ENCODE measurements at regions not wholly inside any gene's neighbourhood (a gene's known extent, or its start where the extent isn't known, plus 50 kb on each side); places are given as distances from the start of the nearest gene placed in this dataset.
"Not testable (repeated sequence)": the region's sequence is repeated elsewhere in the genome, so short reads cannot be mapped to it uniquely, and the experiment has no call there.

GRCh38 chr12:127501916-127502315 is 765.1 kb upstream of the TMEM132C start:
- no peak overlapping the region for H3K9ac ChIP-seq (ENCODE audit: insufficient read depth in 1 of 2, low read length in 2 of 2)
- WGBS, 2 donors: 67 to 71% methylated on average over 6 of the region's 6 CpGs
- ATAC-seq (ENCODE audit: insufficient read depth, low FRiP score): no peak

GRCh38 chr12:127503246-127503645 is 763.7 kb upstream of the TMEM132C start:
- Histone ChIP-seq H3K27ac (ENCODE audit: low read depth in 1 of 2, low read length in 1 of 2) (no peak overlapping the region), H3K9ac (ENCODE audit: insufficient read depth in 1 of 2, low read length in 2 of 2) (no peak overlapping the region), H3K27me3 (ENCODE audit: control insufficient read depth in 3 of 3, insufficient read depth in 3 of 3, low read length in 2 of 3) (no peaks in the 10 kb centered on the region), H3K9me3 (ENCODE audit: control insufficient read depth in 4 of 4, insufficient read depth in 3 of 4, low read length in 3 of 4) (peaks cover 0 to 8% (median 0%) of the 10 kb centered on the region in 4 donors), H3K4me1 (ENCODE audit: control insufficient read depth in 5 of 5, insufficient read depth in 5 of 5, low read length in 5 of 5) (no peaks in the 10 kb centered on the region), H3K36me3 (ENCODE audit: control insufficient read depth in 4 of 4, insufficient read depth in 4 of 4, low read length in 4 of 4) (no peaks in the 10 kb centered on the region), H3K4me3 (no peak overlapping the region)
- TF ChIP-seq, protein P1, sequence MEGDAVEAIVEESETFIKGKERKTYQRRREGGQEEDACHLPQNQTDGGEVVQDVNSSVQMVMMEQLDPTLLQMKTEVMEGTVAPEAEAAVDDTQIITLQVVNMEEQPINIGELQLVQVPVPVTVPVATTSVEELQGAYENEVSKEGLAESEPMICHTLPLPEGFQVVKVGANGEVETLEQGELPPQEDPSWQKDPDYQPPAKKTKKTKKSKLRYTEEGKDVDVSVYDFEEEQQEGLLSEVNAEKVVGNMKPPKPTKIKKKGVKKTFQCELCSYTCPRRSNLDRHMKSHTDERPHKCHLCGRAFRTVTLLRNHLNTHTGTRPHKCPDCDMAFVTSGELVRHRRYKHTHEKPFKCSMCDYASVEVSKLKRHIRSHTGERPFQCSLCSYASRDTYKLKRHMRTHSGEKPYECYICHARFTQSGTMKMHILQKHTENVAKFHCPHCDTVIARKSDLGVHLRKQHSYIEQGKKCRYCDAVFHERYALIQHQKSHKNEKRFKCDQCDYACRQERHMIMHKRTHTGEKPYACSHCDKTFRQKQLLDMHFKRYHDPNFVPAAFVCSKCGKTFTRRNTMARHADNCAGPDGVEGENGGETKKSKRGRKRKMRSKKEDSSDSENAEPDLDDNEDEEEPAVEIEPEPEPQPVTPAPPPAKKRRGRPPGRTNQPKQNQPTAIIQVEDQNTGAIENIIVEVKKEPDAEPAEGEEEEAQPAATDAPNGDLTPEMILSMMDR (IDR thresholded peaks at IDR 0.05; ENCODE audit: control extremely low read depth, extremely low read depth): no peak
- ATAC-seq (ENCODE audit: insufficient read depth, low FRiP score) (no peak), DNase-seq (no peak)
- WGBS, 2 donors: 83 to 90% methylated on average over 7 of the region's 7 CpGs

More at GRCh38 chr12:127501916-127502315, 765.1 kb upstream of the TMEM132C start:
- Histone ChIP-seq H3K9me3 (ENCODE audit: control insufficient read depth in 4 of 4, insufficient read depth in 3 of 4, low read length in 3 of 4) (peaks cover 0 to 8% (median 0%) of the 10 kb centered on the region in 4 donors), H3K27ac (ENCODE audit: low read depth in 1 of 2, low read length in 1 of 2) (no peak overlapping the region), H3K27me3 (ENCODE audit: control insufficient read depth in 3 of 3, insufficient read depth in 3 of 3, low read length in 2 of 3) (no peaks in the 10 kb centered on the region), H3K4me3 (no peak overlapping the region), H3K36me3 (ENCODE audit: control insufficient read depth in 4 of 4, insufficient read depth in 4 of 4, low read length in 4 of 4) (no peaks in the 10 kb centered on the region), H3K4me1 (ENCODE audit: control insufficient read depth in 5 of 5, insufficient read depth in 5 of 5, low read length in 5 of 5) (no peaks in the 10 kb centered on the region)
- TF ChIP-seq, protein P1 (IDR thresholded peaks at IDR 0.05; ENCODE audit: control extremely low read depth, extremely low read depth): no peak
- no peak for DNase-seq

DNA sequence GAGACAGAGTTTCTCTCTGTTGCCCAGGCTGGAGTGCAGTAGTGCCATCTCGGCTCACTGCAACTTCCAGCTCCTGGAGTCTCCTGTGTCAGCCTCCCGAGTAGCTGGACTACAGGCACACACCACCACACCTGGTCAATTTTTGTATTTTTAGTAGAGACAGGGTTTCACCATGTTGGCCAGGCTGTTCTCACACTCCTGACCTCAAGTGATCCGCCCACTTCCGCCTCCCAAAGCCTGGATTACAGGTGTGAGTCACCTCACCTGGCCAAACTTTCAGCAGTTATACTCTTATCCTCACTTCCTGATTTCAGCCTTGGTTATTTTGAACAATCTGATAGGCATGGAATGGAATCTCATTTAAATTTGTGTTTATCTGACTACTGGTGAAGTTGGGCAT is 763.0 kb upstream of the TMEM132C start:
- H3K4me3 ChIP-seq; H3K27me3 ChIP-seq (ENCODE audit: control insufficient read depth in 3 of 3, insufficient read depth in 3 of 3, low read length in 2 of 3); H3K36me3 ChIP-seq (ENCODE audit: control insufficient read depth in 4 of 4, insufficient read depth in 4 of 4, low read length in 4 of 4); H3K9me3 ChIP-seq (ENCODE audit: control insufficient read depth in 4 of 4, insufficient read depth in 3 of 4, low read length in 3 of 4); H3K4me1 ChIP-seq (ENCODE audit: control insufficient read depth in 5 of 5, insufficient read depth in 5 of 5, low read length in 5 of 5); H3K9ac ChIP-seq (ENCODE audit: insufficient read depth in 1 of 2, low read length in 2 of 2); ATAC-seq (ENCODE audit: insufficient read depth, low FRiP score); H3K27ac ChIP-seq (ENCODE audit: low read depth in 1 of 2, low read length in 1 of 2); DNase-seq: not testable (repeated sequence)
- 74 to 76% methylated on average over 4 of the region's 4 CpGs for WGBS, 2 donors

DNA sequence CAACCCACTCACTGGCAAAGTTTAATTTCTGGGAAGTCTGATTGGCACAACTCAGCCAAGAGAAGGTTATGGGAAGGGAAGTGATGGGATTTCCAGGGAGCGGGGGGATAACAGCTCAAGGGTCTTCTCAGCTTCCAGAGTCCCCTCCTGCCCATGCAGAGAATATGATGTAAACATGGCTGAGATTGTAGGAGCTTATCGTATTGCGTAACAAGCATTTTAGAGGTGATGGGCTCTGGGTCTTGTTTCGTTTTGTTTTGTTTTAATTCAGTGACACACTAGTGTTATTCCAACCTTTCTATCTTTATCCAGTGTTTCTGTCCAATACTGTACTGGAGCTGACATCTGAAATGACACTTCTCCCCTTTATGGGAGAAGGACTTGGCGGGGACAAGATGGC is 762.1 kb upstream of the TMEM132C start:
- ATAC-seq (ENCODE audit: insufficient read depth, low FRiP score): no peak
- Histone ChIP-seq H3K4me3 (no peak overlapping the region), H3K9ac (ENCODE audit: insufficient read depth in 1 of 2, low read length in 2 of 2) (no peak overlapping the region), H3K4me1 (ENCODE audit: control insufficient read depth in 5 of 5, insufficient read depth in 5 of 5, low read length in 5 of 5) (no peaks in the 10 kb centered on the region), H3K36me3 (ENCODE audit: control insufficient read depth in 4 of 4, insufficient read depth in 4 of 4, low read length in 4 of 4) (no peaks in the 10 kb centered on the region), H3K27me3 (ENCODE audit: control insufficient read depth in 3 of 3, insufficient read depth in 3 of 3, low read length in 2 of 3) (no peaks in the 10 kb centered on the region), H3K27ac (ENCODE audit: low read depth in 1 of 2, low read length in 1 of 2) (no peak overlapping the region), H3K9me3 (ENCODE audit: control insufficient read depth in 4 of 4, insufficient read depth in 3 of 4, low read length in 3 of 4) (peaks cover 0 to 8% (median 0%) of the 10 kb centered on the region in 4 donors)
- 75 to 88% methylated on average over 5 of the region's 5 CpGs for WGBS, 2 donors
- TF ChIP-seq, protein P1 (IDR thresholded peaks at IDR 0.05; ENCODE audit: control extremely low read depth, extremely low read depth): no peak
- DNase-seq: no peak
